AG09309 (cell line): ENCODE measurements at regions not wholly inside any gene's neighbourhood (a gene's known extent, or its start where the extent isn't known, plus 50 kb on each side); places are given as distances from the start of the nearest gene placed in this dataset.

ENCODE experiments used
- DNase-seq: peaks from one replicate; pipeline ENCODE4 v3.0.0-alpha.2; 2010; ENCODE audit warnings: low read depth
- H3K4me3 ChIP-seq: 2 replicates; pipeline ENCODE4 v1.5.1; 2011; ENCODE audit warnings: mild to moderate bottlenecking, low read depth, low read length, moderate library complexity; ENCODE audit not compliant: control insufficient read depth
- TF ChIP-seq, protein P1 (sequence below): IDR thresholded peaks from 2 replicates; pipeline ENCODE4 v1.5.1; 2011; ENCODE audit warnings: mild to moderate bottlenecking, low read depth, low read length, inconsistent platforms; ENCODE audit not compliant: insufficient read depth, control insufficient read depth; ENCODE audit errors: missing control alignments

DNA sequence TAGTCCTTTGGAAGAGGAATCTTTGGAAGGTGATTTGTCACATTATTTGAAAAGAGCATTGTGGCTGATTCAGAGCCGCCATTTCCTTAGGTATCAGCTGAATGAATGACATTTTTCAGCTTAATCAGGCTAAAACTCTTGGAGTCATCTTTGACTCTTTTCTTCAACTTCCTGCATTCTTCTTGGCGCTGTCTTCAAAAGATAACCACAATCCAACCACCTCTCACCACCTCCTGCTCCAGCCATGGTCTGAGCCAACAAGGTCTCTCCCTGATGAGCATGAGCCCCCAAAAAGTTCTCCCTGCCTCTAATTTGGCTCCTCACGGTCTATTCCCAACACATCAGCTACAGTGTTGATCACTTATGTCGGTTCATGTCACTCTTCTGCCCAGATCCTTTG is 297.6 kb upstream of the RUNX1 start:
- TF ChIP-seq, protein P1, sequence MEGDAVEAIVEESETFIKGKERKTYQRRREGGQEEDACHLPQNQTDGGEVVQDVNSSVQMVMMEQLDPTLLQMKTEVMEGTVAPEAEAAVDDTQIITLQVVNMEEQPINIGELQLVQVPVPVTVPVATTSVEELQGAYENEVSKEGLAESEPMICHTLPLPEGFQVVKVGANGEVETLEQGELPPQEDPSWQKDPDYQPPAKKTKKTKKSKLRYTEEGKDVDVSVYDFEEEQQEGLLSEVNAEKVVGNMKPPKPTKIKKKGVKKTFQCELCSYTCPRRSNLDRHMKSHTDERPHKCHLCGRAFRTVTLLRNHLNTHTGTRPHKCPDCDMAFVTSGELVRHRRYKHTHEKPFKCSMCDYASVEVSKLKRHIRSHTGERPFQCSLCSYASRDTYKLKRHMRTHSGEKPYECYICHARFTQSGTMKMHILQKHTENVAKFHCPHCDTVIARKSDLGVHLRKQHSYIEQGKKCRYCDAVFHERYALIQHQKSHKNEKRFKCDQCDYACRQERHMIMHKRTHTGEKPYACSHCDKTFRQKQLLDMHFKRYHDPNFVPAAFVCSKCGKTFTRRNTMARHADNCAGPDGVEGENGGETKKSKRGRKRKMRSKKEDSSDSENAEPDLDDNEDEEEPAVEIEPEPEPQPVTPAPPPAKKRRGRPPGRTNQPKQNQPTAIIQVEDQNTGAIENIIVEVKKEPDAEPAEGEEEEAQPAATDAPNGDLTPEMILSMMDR: no peak
- DNase-seq: no peak
- H3K4me3 ChIP-seq: no peak overlapping the region

- H3K4me3 ChIP-seq: no peak overlapping the region
- TF ChIP-seq, protein P1: no peak
- DNase-seq: no peak
Measured at GRCh38 chr21:35345954-35346353, 296.9 kb upstream of the RUNX1 start.

- DNase-seq: no peak
- TF ChIP-seq, protein P1: no peak
- H3K4me3 ChIP-seq: no peak overlapping the region
Measured at GRCh38 chr21:35344582-35344981, 295.5 kb upstream of the RUNX1 start.

- H3K4me3 ChIP-seq: no peak overlapping the region
- no peak for DNase-seq
- TF ChIP-seq, protein P1: no peak
Measured at GRCh38 chr21:35343046-35343819, 294.1 kb upstream of the RUNX1 start.

GRCh38 chr21:35342440-35342839 is 293.3 kb upstream of the RUNX1 start:
- DNase-seq: no peak
- TF ChIP-seq, protein P1: no peak
- no peak overlapping the region for H3K4me3 ChIP-seq

DNA sequence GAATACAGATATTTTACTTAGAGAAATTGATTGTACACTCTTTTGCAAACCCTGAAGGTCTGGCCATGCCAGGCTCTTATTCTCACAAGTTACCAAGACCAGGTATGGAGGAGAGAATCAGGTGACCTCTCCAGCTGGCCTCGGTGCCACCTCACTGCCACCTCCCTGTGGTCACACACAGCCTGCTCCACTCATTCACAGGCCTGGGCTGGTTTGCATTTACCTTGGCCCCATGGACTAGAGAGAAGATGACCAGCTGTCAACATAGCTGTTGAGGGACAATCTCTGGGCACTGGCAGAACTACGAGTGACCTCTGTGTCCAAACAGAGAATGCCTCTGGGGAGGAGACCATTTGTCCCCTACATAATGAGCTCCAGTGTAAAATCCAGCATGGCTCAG is 291.2 kb upstream of the RUNX1 start:
- H3K4me3 ChIP-seq: no peak overlapping the region
- TF ChIP-seq, protein P1: no peak
- DNase-seq: no peak
